Stimulated activated CD4-positive, alpha-beta T cell treated with anti-CD3 and anti-CD28 coated beads, Interleukin-4, amount 100 ng/mL, for 48 hours (primary cell): ENCODE measurements at regions not wholly inside any gene's neighbourhood (a gene's known extent, or its start where the extent isn't known, plus 50 kb on each side); places are given as distances from the start of the nearest gene placed in this dataset.
"Not testable (repeated sequence)": the region's sequence is repeated elsewhere in the genome, so short reads cannot be mapped to it uniquely, and the experiment has no call there.

ENCODE experiments used
- DNase-seq, 2 donors: peaks; one replicate each; pipeline ENCODE4 v3.0.0-alpha.2; 2020; ENCODE audit warnings: low read depth in 2 of 2

GRCh38 chrX:25141684-25142083, 125.9 kb upstream of the ARX start:
- DNase-seq: no peak

- no peak for DNase-seq
Observed at GRCh38 chrX:25131055-25131454, 115.3 kb upstream of the ARX start.

- no peak for DNase-seq
Observed at GRCh38 chrX:25130619-25131018, 114.9 kb upstream of the ARX start.

- no peak for DNase-seq
Observed at GRCh38 chrX:25125483-25125882, 109.7 kb upstream of the ARX start.

GRCh38 chrX:25124391-25124790, 108.6 kb upstream of the ARX start:
- DNase-seq: no peak

GRCh38 chrX:25112156-25112555, 96.4 kb upstream of the ARX start:
- DNase-seq: no peak

- no peak for DNase-seq
Observed at GRCh38 chrX:25108481-25108880, 92.7 kb upstream of the ARX start.

- DNase-seq: no peak
Observed at GRCh38 chrX:25105221-25105620, 89.5 kb upstream of the ARX start.

GRCh38 chrX:25096522-25097045, 80.8 kb upstream of the ARX start:
- no peak for DNase-seq

GRCh38 chrX:25091152-25091551, 75.4 kb upstream of the ARX start:
- DNase-seq: not testable (repeated sequence)

- DNase-seq: no peak
Observed at GRCh38 chrX:25084446-25084845, 68.7 kb upstream of the ARX start.

- no peak for DNase-seq
Observed at GRCh38 chrX:25083661-25084060, 67.9 kb upstream of the ARX start.

- DNase-seq: no peak
Observed at GRCh38 chrX:25079020-25079419, 63.3 kb upstream of the ARX start.

- DNase-seq: no peak
Observed at GRCh38 chrX:25076941-25077500, 61.3 kb upstream of the ARX start.

GRCh38 chrX:25072247-25072646, 56.5 kb upstream of the ARX start:
- no peak for DNase-seq

- no peak for DNase-seq
Observed at GRCh38 chrX:25070038-25070437, 54.3 kb upstream of the ARX start.

- no peak for DNase-seq
Observed at GRCh38 chrX:25069209-25069608, 53.4 kb upstream of the ARX start.

- no peak for DNase-seq
Observed at GRCh38 chrX:25068340-25068739, 52.6 kb upstream of the ARX start.

- DNase-seq: no peak
Observed at GRCh38 chrX:25067271-25068172, 51.8 kb upstream of the ARX start.

- DNase-seq: no peak
Observed at GRCh38 chrX:25066131-25066530, 50.4 kb upstream of the ARX start.
